HG02623 (cell line): ENCODE measurements at regions not wholly inside any gene's neighbourhood (a gene's known extent, or its start where the extent isn't known, plus 50 kb on each side); places are given as distances from the start of the nearest gene placed in this dataset.
"Not testable (repeated sequence)": the region's sequence is repeated elsewhere in the genome, so short reads cannot be mapped to it uniquely, and the experiment has no call there.

Experiments
- ATAC-seq: cut with Tn5 transposase; IDR thresholded peaks from one replicate; pipeline ENCODE4 v1.9.1; 2021; ENCODE audit warnings: moderate library complexity; ENCODE audit not compliant: unreplicated experiment

DNA sequence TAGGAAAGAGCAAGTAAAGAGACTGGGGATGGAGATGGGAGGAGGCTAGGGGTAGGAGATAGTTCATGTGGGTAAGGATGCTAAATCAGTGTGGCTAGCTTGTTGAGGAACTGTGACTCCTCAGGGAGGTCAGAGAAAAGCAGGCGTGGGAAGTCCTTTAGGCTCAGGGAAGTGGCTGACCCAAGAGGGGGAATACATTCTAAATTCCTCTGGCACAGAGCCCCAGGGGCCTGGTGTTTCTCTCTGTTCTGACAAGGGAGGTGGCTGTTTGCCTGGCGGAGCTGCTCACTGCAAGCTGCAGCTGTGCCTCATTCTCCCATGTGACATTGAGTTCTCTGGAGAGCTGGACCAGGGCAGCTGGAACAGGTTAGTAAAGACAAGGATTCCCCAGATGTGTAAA, 152.2 kb upstream of the SLC38A2 start:
- ATAC-seq, result no peak

DNA sequence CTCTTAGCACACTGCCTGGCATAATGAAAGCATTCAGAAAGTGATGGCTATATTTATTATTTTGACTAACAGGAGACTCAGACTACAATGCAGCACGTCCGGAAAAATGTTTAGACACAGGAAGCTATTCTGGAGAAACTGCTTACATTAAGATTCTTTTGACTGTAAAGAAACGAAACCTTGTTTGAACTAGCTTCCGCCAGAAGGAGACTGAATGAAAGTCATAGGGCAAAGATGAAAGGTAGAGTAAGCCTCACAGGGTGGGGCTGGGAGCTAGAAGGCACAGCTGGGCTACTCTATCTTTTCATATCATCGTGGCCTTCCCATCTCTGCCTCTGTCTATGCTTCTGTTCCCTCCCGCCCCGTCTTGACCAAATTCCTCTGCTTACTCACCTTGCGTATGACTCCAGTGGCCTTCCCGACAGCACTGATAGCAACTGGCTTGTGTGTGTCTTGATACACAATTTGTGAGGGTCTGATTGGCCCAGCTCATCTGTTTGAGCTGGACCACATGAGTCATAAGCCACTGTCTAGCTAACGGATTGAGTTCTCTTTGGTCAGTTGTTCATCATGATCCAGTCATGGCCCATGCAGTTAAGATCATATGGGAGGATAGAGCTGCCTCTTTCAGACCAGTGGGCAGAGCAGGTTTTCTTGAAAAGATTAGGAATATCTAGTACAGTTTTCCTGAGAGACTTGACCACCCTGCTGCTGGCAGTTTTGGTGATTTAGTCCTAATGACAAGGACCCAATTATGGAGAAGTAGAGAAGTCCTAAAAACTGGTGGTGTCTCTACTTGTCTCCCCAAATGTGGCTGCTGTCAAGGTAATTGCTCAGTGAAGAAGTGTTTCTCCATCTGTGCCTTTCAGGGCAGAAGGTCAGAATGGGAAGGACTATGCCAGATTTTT, 151.5 kb upstream of the SLC38A2 start:
- no peak for ATAC-seq

DNA sequence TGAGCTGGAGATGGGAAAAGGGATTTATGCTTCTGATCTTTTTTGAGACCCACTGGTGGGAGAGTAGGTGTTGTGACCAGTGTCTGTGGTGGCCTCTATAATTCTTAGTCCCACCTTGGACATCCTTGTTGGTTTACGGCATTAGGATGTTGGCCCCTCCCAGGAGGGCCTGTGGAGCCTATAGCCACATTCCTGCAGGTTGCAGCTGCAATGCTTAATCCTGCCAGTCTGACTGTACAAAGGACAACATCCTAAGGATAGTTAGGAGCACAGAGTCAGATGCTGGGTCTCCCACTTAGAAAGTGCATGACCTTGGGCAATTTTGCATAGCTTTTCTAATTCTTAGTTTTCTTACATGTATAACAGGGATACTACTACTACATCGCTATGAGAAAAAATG, 150.9 kb upstream of the SLC38A2 start:
- no peak for ATAC-seq

DNA sequence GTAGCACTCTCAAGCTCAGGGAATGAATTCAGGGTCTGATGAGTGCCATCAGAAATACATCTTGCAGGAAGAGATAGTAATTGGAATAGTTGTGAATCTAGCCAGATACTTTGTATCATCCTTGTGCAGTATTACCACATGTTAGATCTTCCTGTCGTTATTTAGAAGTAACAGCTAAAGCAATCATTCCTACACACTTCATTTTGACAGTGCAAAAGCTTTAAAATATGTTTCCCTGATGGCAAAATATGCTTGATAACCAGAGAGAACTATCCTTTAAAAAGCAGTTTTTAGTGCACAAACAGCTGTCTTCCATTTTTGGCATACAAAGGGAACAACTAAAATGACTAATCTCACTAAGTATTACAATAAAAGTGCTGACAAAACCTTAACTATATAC, 149.5 kb upstream of the SLC38A2 start:
- ATAC-seq, result no peak

DNA sequence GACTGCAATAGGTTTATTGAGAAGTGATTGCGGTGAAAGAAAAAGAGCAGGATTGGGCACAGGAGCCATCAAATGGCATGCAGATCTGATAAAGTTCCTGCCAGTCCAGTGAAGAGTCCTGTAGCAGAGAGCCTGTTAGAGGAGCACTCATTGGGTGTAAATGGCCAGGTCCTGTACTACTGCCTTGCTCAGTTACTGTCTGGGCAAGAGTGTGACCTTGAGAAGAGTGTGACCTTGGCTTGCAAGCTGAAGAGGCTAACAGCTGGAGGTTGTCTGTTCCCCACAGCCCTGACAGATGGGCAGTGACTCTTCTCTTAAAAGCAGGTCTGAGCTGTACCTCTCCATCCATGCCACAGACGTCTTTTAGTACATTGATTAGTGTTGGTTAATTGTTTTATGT, 148.6 kb upstream of the SLC38A2 start:
- no peak for ATAC-seq

DNA sequence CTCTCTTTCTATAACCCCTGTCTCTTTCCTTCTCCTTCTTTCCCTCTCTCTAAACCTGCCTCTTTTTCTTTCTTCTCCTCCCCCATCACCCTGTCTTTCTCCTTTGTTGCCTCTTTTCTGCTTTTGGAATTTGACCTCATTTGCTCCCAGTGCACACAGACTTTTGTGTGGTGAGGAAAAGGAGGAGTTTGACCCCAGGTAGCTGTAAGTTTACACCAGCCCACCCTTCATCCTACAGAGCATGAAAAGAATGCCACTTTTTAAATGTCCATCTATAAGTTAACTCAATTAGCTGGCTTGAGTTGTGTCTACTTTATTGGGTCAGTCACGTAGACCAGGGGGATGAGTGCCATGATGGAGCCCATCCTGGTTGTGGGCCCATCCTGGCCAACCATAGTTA, 146.8 kb upstream of the SLC38A2 start:
- ATAC-seq, result no peak

DNA sequence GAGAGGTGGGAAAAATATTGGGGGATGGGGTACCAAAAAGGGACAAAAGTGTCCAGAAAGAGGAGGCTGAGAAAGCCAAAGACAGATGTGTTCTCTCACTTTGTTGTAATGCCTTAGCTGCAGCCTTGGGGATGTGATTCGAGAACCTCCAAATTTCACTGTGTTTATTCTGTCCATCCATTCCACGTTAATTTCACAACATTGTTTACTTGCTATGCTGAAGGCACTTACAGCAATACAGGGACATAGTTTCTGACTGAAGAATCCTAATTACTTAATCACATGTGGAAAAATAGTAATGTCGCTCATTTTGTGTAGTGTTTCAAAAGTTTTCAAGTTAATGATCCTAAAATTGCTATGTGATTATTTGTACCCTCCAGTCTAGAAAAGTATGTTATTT, 146.2 kb upstream of the SLC38A2 start:
- no peak for ATAC-seq

DNA sequence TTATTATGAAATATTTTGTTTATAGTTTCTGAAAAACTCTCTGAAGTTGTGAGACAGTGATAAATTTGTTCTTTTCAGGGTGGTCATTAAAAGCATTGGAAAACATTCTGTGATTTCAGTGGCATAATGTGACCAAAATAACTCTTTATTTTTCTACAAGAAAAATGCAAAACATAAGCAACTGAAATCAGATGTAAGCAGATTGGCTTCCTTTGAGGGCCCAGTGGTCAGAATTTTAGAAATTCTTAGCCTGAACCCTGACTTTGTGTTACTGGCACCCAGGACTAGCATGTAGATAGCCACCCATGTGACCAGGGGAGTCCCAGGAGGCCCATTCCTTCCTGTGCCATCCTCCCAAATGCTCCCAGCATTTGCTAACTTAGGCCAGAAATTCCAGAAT, 145.6 kb upstream of the SLC38A2 start:
- ATAC-seq, result no peak

DNA sequence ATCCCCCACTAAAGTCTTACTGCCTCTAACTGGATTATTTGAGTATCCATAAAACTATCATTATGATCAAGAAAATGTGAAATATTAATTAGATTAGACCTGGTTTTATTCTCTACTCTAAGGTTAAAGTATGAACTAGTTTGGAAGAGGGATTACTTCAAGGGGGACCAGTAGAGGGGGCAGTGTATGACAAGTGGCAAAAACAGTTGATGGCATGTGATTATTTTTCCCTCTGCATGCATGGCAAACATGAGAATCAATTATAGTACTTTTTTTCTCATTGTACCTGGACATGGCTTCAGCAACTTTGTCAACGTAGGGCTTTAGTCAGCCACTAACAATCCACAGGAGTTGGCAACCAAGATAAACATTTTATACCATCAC, 145.0 kb upstream of the SLC38A2 start:
- peak; percentile 33 for ATAC-seq

DNA sequence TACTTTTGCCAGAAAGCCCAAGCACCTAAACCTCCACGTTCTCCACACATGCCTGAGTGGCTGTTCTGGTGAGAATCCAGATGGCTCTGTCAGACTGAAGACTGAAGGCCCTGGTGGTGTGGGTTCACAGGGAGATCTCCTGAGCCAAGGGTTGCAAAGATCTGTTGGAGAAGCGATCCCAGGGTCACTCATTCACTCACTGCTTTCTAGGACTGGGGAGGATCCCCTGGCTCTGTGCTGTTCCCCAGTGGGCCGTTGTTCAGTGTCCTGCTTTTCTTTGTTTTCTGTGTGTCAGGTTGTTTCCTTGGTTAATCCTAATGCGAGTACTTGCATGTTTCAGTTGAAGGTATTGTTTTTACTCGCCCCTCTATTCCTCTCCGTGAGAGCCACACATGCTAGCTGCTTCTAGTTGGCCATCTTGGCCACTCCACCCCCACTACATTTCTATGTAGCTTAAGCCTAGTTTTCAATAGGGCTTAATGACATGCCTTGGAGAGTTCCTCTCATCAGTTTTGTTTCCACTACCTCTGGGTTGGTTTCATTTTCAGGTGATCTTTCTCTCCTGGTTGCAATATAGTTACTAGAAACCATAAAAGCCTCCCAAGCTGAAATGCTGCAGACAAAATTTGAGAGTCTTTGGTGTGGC, 144.5 kb upstream of the SLC38A2 start:
- ATAC-seq, result peak; percentile 92

DNA sequence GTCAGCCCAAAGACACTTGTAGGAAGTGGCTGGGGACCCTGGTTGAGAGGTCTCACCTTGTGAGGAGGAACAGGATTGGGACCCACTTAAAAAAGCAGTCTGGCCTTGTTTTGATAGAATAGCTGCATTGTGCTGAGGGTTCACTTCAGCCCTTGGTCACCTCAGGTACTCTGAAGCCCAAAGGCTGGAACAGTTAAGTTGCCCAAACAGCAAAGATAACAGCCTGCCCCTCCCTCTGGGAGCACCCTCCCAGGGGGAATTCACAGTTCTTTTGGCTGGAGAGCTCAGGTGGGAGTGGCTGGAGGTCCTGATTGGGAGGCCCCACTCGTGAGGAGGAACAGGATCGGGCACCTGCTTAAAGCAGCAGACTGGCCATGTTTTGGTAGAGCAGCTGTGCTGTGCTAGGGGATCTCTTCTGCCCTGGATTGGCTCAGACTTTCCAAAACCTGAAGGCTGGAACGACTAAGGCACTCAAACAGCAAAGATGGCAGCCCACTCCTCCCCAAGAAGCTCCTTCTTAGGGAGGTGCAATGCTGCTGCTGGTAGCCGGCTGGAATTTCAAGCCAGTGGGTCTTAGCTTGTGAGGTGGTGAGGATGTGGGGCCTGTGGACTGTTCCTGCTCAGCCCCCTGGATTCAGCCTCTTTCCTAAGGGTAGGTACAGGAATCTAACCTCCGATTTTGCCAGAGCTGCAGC, 143.8 kb upstream of the SLC38A2 start:
- ATAC-seq, result no peak

DNA sequence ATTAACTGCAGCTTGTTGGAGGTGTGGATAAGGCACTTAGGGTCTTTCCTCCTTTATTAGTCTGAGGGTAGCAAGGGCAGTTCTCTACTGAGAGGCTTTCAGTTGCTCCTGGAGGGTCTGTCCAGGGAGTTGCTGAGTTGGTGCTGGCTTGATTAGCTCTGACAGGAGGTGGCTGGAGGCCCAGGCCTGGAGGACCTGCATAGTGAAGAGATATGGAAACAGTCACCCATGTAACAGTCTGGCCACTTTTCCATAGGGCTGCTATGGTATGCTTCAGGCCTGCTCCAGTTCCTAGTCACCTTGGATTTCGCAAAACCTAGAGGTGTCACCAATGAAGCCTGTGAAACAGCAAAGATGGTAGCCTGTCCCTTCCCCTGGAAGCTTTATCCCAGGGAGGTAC, 143.3 kb upstream of the SLC38A2 start:
- ATAC-seq, result no peak

DNA sequence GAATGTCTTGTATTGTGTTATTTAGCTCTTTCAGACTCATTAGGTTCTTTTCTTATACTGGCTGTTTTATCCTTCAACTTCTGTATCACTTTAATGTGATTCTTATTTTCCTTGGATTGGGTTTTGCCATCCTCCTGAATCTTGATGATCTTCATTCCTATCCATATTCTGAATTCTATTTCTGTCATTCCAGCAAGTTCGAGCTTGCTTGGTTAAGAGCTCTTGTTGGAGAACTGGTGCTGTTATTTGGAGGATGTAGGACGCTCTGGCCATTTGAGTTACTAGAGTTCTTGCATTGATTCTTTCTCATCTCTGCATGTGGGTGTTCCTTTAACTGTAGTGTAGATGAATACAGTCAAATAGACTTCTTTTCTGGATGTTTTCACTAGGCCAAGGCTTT, 142.3 kb upstream of the SLC38A2 start:
- no peak for ATAC-seq

DNA sequence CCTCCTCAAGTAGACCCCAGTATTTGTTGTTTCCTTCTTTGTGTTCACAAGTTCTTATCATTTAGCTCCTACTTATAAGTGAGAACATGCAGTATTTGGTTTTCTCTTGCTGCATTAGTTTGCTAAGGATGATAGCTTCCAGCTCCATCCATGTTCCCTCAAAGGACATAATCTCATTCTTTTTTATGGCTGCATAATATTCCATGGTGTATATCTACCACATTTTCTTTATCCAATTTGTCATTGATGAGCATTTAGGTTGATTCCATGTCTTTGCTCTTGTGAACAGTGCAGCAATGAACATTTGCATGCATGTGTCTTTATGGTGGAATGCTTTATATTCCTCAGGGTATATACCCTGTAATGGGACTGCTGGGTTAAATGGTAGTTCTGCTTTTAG, 137.7 kb upstream of the SLC38A2 start:
- ATAC-seq, result not testable (repeated sequence)

DNA sequence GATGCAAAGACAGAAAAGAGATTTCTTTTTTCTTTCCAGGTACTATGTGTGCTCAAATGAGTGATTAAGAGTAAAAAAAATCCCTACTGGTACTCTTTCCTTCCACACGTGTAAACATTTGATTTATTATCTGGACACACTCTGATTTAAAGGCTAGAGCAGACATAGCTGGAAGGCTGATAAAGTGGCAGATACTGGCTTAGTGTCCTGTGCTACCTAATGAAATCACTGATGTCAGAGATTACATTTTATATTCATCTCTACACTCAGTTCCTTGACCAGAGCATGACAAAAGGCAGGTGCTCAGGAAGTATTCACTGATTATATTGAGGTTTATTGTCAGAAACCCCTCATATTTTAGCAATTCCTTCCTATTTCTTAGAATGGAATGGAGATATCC, 136.6 kb upstream of the SLC38A2 start:
- no peak for ATAC-seq

DNA sequence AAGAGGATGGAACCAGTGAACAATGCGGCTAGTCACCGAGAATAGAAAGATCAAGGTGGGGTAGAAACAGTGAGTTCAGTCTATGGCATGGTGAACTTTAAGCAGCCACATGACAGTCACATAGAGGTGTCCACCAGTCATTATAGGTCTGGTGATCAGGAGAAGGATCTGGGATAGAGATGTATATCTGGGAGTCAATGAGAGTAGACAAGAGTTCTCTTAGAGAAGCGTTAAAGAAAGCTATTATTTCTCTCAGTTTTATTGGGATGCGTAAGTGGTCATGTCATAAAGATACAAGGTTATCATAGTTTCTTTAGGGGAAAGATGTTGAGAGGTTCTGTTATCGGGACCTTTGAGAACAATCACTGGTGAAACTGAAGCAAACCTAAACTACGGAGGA, 136.1 kb upstream of the SLC38A2 start:
- ATAC-seq, result no peak

DNA sequence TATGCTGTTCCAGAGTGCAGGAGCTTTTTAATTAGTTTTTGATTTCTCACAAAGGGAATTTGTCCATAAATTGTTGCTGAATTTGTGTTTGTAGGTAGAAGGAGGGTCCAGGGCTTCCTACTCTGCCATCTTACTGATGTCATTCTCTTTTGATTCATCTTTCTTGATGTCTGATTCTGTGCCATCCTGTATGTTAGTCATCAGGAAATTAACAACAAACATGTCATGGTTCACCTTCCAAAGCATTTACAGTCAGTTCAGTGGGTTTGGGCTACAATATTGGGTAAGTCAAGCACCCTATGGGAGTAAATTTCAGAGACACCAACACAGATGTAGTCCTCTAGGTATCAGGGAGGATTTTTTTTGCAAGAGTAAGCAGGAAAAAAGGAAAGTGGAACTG, 135.2 kb upstream of the SLC38A2 start:
- no peak for ATAC-seq

DNA sequence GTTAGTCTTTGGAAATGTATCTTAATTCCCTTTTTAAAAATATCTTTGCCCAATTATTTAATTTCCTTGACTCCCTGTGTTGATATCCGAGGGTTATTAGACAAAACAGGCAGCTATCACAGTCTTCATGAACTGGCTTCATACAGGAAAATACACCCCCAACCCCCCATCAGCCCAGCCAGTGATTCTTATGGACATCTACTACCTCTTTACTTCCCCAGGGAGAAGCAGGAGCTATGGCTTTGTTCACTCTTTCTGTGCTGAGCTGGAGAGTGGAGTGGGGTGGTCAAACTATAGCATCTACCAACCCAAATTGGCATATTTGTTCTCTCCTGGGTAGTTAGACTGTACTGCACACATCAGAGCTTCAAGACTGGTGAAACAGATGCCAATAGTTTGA, 134.4 kb upstream of the SLC38A2 start:
- no peak for ATAC-seq

DNA sequence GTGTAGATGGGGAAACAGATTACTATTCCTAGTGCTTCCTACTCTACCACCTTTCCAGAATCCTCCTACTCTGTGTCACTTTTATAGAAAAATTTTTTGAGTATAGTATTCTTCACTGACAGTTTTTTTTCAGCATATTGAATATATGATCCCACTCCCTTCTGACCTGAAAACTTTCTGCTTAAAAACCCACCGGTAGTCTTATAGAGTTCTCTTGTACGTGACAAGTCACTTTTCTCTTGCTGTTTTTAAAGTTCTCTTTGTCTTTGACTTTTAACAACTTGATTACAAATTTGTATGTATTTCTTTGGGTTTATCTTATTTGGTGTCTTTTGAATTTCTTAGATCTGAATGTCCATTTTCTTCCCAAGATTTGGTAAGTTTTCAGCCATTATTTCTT, 133.6 kb upstream of the SLC38A2 start:
- no peak for ATAC-seq

DNA sequence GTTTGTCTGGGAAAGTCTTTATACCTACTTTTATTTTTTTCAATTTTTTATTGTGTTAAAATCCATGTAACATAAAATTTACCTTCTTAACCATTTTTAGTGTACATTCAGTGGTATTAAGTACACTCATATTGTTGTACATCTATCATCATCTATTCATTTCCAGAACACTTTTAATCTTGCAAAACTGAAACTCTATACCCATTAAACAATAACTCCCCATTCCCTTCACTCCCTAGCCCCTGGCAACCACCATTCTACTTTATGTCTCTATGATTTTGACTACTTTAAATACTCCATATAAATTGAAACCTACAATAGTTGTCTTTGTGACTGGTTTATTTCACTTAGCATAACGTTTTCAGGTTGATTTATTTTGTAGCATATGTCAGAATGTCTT, 131.9 kb upstream of the SLC38A2 start:
- no peak for ATAC-seq

DNA sequence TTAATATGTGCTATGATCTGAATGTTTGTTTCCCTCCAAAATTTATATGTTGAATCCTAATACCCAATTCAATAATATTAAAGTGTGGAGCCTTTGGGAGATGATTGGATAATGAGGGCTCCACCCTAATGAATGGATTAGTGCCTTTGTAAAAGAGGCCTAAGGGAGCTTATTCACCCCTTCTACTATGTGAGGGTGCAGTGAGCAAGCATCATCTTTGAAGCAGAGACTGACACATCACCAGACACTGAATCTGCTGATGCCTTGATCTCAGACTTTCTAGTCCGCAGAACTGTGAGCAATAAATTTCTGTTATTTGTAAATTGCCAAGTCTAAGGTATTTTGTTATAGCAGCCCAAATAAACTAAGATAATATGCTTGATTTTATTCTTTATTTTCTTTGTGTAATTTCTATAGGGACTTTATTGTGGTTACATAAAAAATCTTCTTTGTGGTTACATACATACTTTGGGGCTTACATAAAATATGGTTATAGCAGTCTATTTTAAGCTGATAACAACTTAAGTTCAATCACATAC, 131.1 kb upstream of the SLC38A2 start:
- no peak for ATAC-seq

DNA sequence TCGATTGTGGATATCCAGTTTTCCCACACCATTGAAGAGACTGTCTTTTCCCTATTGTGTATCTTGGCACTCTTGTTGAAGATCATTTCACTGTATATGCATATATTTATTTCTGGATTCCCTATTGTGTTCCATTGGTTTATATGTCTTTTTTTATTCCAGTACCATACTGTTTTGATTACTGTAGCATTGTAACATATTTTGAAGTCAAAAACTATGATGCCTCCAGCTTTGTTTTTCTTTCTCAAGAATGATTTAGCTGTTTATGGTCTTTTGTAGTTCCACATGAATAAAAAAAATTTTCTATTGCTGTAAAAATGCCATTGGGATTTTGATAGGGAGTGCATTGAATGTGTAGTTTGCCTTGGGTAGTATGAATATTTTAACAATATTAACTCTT, 128.1 kb upstream of the SLC38A2 start:
- no peak for ATAC-seq
